NT2/D1 (cell line): ENCODE measurements at regions not wholly inside any gene's neighbourhood (a gene's known extent, or its start where the extent isn't known, plus 50 kb on each side); places are given as distances from the start of the nearest gene placed in this dataset.
"Not testable (repeated sequence)": the region's sequence is repeated elsewhere in the genome, so short reads cannot be mapped to it uniquely, and the experiment has no call there.

Experiments used
- DNase-seq: peaks from one replicate; pipeline ENCODE4 v3.0.0-alpha.2; 2011; ENCODE audit warnings: low read depth, low spot score
- H3K27me3 ChIP-seq: 2 replicates; pipeline ENCODE4 v1.6.0; 2011; ENCODE audit warnings: mild to moderate bottlenecking; ENCODE audit not compliant: insufficient read length, insufficient read depth
- H3K36me3 ChIP-seq: 2 replicates; pipeline ENCODE4 v1.6.1; 2011; ENCODE audit warnings: mild to moderate bottlenecking, low read length, mixed read lengths; ENCODE audit not compliant: insufficient read depth, insufficient read length
- H3K4me1 ChIP-seq: 2 replicates; pipeline ENCODE4 v1.5.1; 2011; ENCODE audit not compliant: insufficient read depth, insufficient read length
- H3K4me3 ChIP-seq: 2 replicates; pipeline ENCODE4 v1.5.1; 2011; ENCODE audit warnings: low read depth; ENCODE audit not compliant: insufficient read length
- H3K9ac ChIP-seq: 2 replicates; pipeline ENCODE4 v1.6.0; 2011; ENCODE audit warnings: low read depth; ENCODE audit not compliant: insufficient read length
- H3K9me3 ChIP-seq: 2 replicates; pipeline ENCODE4 v1.5.1; 2011; ENCODE audit warnings: mild to moderate bottlenecking, low read length; ENCODE audit not compliant: insufficient read depth
- SUZ12 ChIP-seq: IDR thresholded peaks from 2 replicates; pipeline ENCODE4 v1.6.1; 2011; ENCODE audit not compliant: insufficient read length, insufficient read depth; ENCODE audit errors: extremely low read depth
- YY1 ChIP-seq: IDR thresholded peaks from 2 replicates; pipeline ENCODE4 v1.6.1; 2011; ENCODE audit not compliant: insufficient read length, insufficient read depth
- ZNF274 ChIP-seq: IDR thresholded peaks from 2 replicates; pipeline ENCODE4 v1.6.1; 2011; ENCODE audit warnings: mild to moderate bottlenecking, low read depth, low read length

DNA sequence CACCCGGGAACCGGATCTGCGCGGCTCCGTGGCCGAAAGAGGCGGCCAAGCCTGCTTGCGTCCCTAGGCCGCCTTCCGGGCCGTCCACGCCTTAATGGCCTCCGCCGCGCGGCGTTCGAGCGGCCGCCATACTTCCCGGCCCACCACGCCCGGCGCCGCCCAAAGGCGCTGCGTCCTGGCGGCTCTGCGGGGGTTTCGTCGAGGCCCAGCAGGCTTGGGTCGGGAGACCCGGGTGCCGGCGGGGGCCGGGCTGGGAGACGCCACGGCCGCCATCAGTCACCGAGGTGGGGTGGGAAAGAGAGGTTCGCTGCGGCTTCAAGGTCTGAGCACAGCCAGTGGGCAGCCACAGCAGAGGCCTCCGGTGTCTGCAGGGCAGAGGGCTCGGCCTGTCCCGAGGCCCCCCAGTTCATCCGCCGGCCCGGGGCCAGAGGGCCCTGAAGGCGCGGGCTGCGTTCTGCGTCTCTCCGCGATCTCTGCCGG lies 545.8 kb upstream of the CDH10 start:
- no peak for TF ChIP-seq SUZ12
- no peak for TF ChIP-seq ZNF274
- TF ChIP-seq YY1, result no peak
- H3K9me3 ChIP-seq, result no peaks in the 10 kb centered on the region
- H3K9ac ChIP-seq, result no peak overlapping the region
- no peak for DNase-seq
- H3K4me3 ChIP-seq, result no peak overlapping the region
- H3K36me3 ChIP-seq, result no peaks in the 10 kb centered on the region
- no peaks in the 10 kb centered on the region for H3K4me1 ChIP-seq
- H3K27me3 ChIP-seq, result no peaks in the 10 kb centered on the region

DNA sequence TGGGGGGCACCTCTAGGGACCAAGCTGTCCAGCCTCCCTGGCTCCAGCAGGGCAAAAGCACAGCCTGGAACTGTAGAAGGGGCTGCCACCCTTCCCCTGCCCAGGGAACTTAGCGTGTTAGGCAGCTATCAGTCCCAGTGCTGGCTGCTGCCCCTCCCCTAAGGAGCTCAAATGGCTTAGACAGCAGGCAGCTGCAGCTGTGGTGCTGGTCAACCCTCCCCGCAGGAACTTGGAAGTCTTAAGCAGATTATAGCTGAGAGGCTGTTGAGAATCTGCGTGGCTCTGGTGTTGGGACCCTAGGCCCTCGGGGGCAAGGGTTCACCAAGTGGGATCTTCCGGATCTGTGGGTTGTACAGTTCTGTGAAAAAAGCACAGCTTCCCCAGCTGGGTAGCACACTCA lies 536.5 kb upstream of the CDH10 start:
- no peak overlapping the region for H3K9ac ChIP-seq
- DNase-seq, result no peak
- TF ChIP-seq ZNF274, result no peak
- TF ChIP-seq YY1, result no peak
- TF ChIP-seq SUZ12, result no peak

GRCh38 chr5:25162616-25163015 lies 517.8 kb upstream of the CDH10 start:
- not testable (repeated sequence) for H3K4me3 ChIP-seq, H3K27me3 ChIP-seq, H3K36me3 ChIP-seq, H3K9me3 ChIP-seq, DNase-seq, H3K9ac ChIP-seq, H3K4me1 ChIP-seq

More for the DNA sequence above, 536.5 kb upstream of the CDH10 start:
- no peaks in the 10 kb centered on the region for H3K4me1 ChIP-seq
- no peaks in the 10 kb centered on the region for H3K27me3 ChIP-seq
- no peaks in the 10 kb centered on the region for H3K9me3 ChIP-seq
- no peaks in the 10 kb centered on the region for H3K36me3 ChIP-seq
- no peak overlapping the region for H3K4me3 ChIP-seq

DNA sequence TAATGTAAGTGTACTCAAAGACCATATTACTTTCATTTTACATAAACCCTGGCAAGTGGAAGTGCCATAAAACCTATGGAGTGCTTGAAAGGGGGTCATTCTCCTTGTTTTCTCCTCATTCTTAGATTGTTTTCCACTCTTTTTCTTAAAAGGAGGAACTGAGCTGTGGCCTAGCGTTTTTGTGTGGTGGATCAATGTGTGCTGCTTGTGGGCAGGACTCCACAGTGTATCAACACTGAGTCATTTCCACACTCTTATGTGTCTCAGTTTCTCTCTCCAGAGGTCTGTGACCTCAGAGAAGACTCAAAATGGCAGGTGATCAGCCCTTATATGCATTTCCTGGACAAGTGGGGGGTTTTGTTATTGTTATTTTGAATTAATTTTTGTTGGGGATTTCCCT lies 516.1 kb upstream of the CDH10 start:
- H3K4me3 ChIP-seq, result no peak overlapping the region
- no peak overlapping the region for H3K9ac ChIP-seq
- no peaks in the 10 kb centered on the region for H3K27me3 ChIP-seq
- H3K9me3 ChIP-seq, result no peaks in the 10 kb centered on the region
- no peaks in the 10 kb centered on the region for H3K36me3 ChIP-seq
- TF ChIP-seq ZNF274 (no peak), SUZ12 (no peak), YY1 (no peak)
- no peak for DNase-seq
- H3K4me1 ChIP-seq, result no peaks in the 10 kb centered on the region

DNA sequence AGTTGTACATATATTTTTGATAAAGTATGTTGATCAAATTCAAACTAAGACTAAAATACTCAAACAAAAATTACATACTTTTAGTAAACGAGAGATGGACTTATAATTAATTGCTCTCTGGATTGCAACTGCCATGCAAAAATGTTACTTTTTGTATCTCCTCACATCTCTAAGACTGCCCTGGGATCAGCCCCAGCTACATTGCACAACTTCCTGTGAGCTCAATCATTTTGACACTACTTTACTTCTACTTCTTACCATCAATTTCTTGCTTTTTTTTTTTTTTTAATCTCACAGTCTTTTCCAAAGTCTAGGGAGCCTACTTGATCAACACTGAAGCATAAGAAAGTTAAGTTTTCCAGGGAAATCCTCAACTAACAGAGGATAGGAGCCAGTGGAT lies 506.0 kb upstream of the CDH10 start:
- Histone ChIP-seq H3K4me3 (no peak overlapping the region), H3K4me1 (no peaks in the 10 kb centered on the region), H3K9ac (no peak overlapping the region), H3K36me3 (no peaks in the 10 kb centered on the region), H3K27me3 (no peaks in the 10 kb centered on the region), H3K9me3 (no peaks in the 10 kb centered on the region)
- DNase-seq, result no peak
- TF ChIP-seq YY1 (no peak), SUZ12 (no peak), ZNF274 (no peak)

GRCh38 chr5:25128606-25129005 lies 483.8 kb upstream of the CDH10 start:
- no peaks in the 10 kb centered on the region for H3K9me3 ChIP-seq
- H3K27me3 ChIP-seq, result no peaks in the 10 kb centered on the region
- no peaks in the 10 kb centered on the region for H3K36me3 ChIP-seq
- H3K9ac ChIP-seq, result no peak overlapping the region
- TF ChIP-seq SUZ12, result no peak
- TF ChIP-seq YY1, result no peak
- no peak for TF ChIP-seq ZNF274
- H3K4me3 ChIP-seq, result no peak overlapping the region
- no peaks in the 10 kb centered on the region for H3K4me1 ChIP-seq
- DNase-seq, result no peak

GRCh38 chr5:25119650-25120049 lies 474.9 kb upstream of the CDH10 start:
- TF ChIP-seq SUZ12 (no peak), ZNF274 (no peak), YY1 (no peak)
- no peak overlapping the region for H3K9ac ChIP-seq
- no peak overlapping the region for H3K4me3 ChIP-seq
- no peak for DNase-seq
- no peaks in the 10 kb centered on the region for H3K27me3 ChIP-seq
- H3K36me3 ChIP-seq, result no peaks in the 10 kb centered on the region
- H3K4me1 ChIP-seq, result no peaks in the 10 kb centered on the region
- no peaks in the 10 kb centered on the region; the same call in 1 of the 2 replicates for H3K9me3 ChIP-seq

GRCh38 chr5:25107853-25108252 lies 463.1 kb upstream of the CDH10 start:
- H3K4me3 ChIP-seq, result no peak overlapping the region
- no peaks in the 10 kb centered on the region for H3K36me3 ChIP-seq
- DNase-seq, result no peak
- H3K4me1 ChIP-seq, result no peaks in the 10 kb centered on the region
- TF ChIP-seq ZNF274 (no peak), YY1 (no peak), SUZ12 (no peak)
- H3K9me3 ChIP-seq, result no peaks in the 10 kb centered on the region
- no peak overlapping the region for H3K9ac ChIP-seq
- H3K27me3 ChIP-seq, result no peaks in the 10 kb centered on the region
